ENCODE measurements at regions not wholly inside any gene's neighbourhood (a gene's known extent, or its start where the extent isn't known, plus 50 kb on each side); places are given as distances from the start of the nearest gene placed in this dataset.

- Histone ChIP-seq H3K4me3 (replicated peaks; ENCODE audit: insufficient read depth, low read length) (no peak overlapping the region), H3K27me3 (ENCODE audit: insufficient read depth, poor library complexity, severe bottlenecking) (no peaks in the 10 kb centered on the region), H3K27ac (replicated peaks) (no peak overlapping the region)
- DNase-seq (ENCODE audit: low read depth in 1 of 2, low spot score in 1 of 2) = no peak
- TF ChIP-seq GABPA (IDR thresholded peaks at IDR 0.05; ENCODE audit: low read depth) (no peak), POLR2AphosphoS5 (IDR thresholded peaks at IDR 0.05; ENCODE audit: low read depth) (no peak), CTCF (IDR thresholded peaks at IDR 0.05; ENCODE audit: insufficient read depth, low read length) (peak; percentile 2), SPI1 (IDR thresholded peaks at IDR 0.05; ENCODE audit: borderline replicate concordance, low read depth) (no peak), REST (IDR thresholded peaks at IDR 0.05; ENCODE audit: insufficient replicate concordance, low read depth) (no peak)
Observed at GRCh38 chr7:57308631-57309408, 141.2 kb upstream of the ZNF716 start.

DNA sequence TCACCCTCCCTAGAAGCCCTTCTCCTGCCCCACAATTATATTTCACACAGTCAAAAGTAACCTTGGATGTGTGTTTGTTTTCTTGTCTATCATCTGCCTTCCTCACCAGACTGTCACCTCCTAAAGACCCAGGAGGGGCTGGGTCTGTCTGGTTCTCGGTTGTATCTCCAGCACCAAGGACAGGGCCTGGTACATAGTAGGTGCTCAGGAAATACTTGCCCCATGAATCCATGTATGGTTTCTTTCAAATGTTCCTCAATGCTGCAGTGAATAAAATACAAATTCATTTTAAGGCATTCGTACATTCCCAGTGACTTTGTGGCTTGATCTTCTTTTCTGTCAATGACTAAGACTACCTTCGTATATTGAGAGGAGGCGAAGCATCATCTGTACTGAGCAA is 122.9 kb upstream of the ZNF716 start:
- TF ChIP-seq POLR2AphosphoS5 (IDR thresholded peaks at IDR 0.05; ENCODE audit: low read depth) (no peak), SPI1 (IDR thresholded peaks at IDR 0.05; ENCODE audit: borderline replicate concordance, low read depth) (no peak), REST (IDR thresholded peaks at IDR 0.05; ENCODE audit: insufficient replicate concordance, low read depth) (peak; percentile 61), CTCF (IDR thresholded peaks at IDR 0.05; ENCODE audit: insufficient read depth, low read length) (no peak), GABPA (IDR thresholded peaks at IDR 0.05; ENCODE audit: low read depth) (no peak)
- no peaks in the 10 kb centered on the region for H3K27me3 ChIP-seq (ENCODE audit: insufficient read depth, poor library complexity, severe bottlenecking)
- no peak for DNase-seq (ENCODE audit: low read depth in 1 of 2, low spot score in 1 of 2)
- no peak overlapping the region for H3K27ac ChIP-seq (replicated peaks)
- no peak overlapping the region for H3K4me3 ChIP-seq (replicated peaks; ENCODE audit: insufficient read depth, low read length)

GRCh38 chr7:57328457-57328856 is 121.5 kb upstream of the ZNF716 start:
- no peak for DNase-seq (ENCODE audit: low read depth in 1 of 2, low spot score in 1 of 2)
- no peak overlapping the region for H3K27ac ChIP-seq (replicated peaks)
- no peaks in the 10 kb centered on the region for H3K27me3 ChIP-seq (ENCODE audit: insufficient read depth, poor library complexity, severe bottlenecking)
- H3K4me3 ChIP-seq (replicated peaks; ENCODE audit: insufficient read depth, low read length) = no peak overlapping the region
- TF ChIP-seq POLR2AphosphoS5 (IDR thresholded peaks at IDR 0.05; ENCODE audit: low read depth) = no peak
- no peak for TF ChIP-seq REST (IDR thresholded peaks at IDR 0.05; ENCODE audit: insufficient replicate concordance, low read depth)
- no peak for TF ChIP-seq CTCF (IDR thresholded peaks at IDR 0.05; ENCODE audit: insufficient read depth, low read length)
- no peak for TF ChIP-seq GABPA (IDR thresholded peaks at IDR 0.05; ENCODE audit: low read depth)
